ENCODE measurements at regions not wholly inside any gene's neighbourhood (a gene's known extent, or its start where the extent isn't known, plus 50 kb on each side); places are given as distances from the start of the nearest gene placed in this dataset.

- no peak overlapping the region for H2AFZ ChIP-seq (ENCODE audit: low read length, unreplicated experiment)
Observed at GRCh38 chr11:119786431-119787073, 57.6 kb upstream of the NECTIN1 start.

GRCh38 chr11:119785131-119785530, 56.1 kb upstream of the NECTIN1 start:
- Histone ChIP-seq H3K27ac (ENCODE audit: low read depth, low read length) (no peak overlapping the region), H3K79me2 (ENCODE audit: control insufficient read depth, insufficient read depth, low read length, unreplicated experiment) (no peaks in the 10 kb centered on the region), H3K4me1 (ENCODE audit: control insufficient read depth, insufficient read depth, low read length, unreplicated experiment) (no peaks in the 10 kb centered on the region), H2AFZ (ENCODE audit: low read length, unreplicated experiment) (no peak overlapping the region), H3K4me3 (ENCODE audit: low read depth, low read length) (no peak overlapping the region), H3K27me3 (ENCODE audit: insufficient read depth, low read length) (peaks cover 24% of the 10 kb centered on the region), H3K36me3 (ENCODE audit: insufficient read depth, low read length) (no peaks in the 10 kb centered on the region)

More at GRCh38 chr11:119786431-119787073, 57.6 kb upstream of the NECTIN1 start:
- no peak overlapping the region for H3K4me3 ChIP-seq (ENCODE audit: low read depth, low read length)
- peaks cover 24% of the 10 kb centered on the region; the same call in 1 of the 2 replicates for H3K27me3 ChIP-seq (ENCODE audit: insufficient read depth, low read length)
- no peak overlapping the region for H3K27ac ChIP-seq (ENCODE audit: low read depth, low read length)
- H3K79me2 ChIP-seq (ENCODE audit: control insufficient read depth, insufficient read depth, low read length, unreplicated experiment): no peaks in the 10 kb centered on the region
- H3K36me3 ChIP-seq (ENCODE audit: insufficient read depth, low read length): no peaks in the 10 kb centered on the region
- H3K4me1 ChIP-seq (ENCODE audit: control insufficient read depth, insufficient read depth, low read length, unreplicated experiment): no peaks in the 10 kb centered on the region

GRCh38 chr11:119784421-119784820, 55.4 kb upstream of the NECTIN1 start:
- Histone ChIP-seq H3K27me3 (ENCODE audit: insufficient read depth, low read length) (peaks cover 29% of the 10 kb centered on the region), H3K27ac (ENCODE audit: low read depth, low read length) (no peak overlapping the region), H2AFZ (ENCODE audit: low read length, unreplicated experiment) (no peak overlapping the region), H3K4me3 (ENCODE audit: low read depth, low read length) (no peak overlapping the region), H3K36me3 (ENCODE audit: insufficient read depth, low read length) (no peaks in the 10 kb centered on the region), H3K4me1 (ENCODE audit: control insufficient read depth, insufficient read depth, low read length, unreplicated experiment) (no peaks in the 10 kb centered on the region), H3K79me2 (ENCODE audit: control insufficient read depth, insufficient read depth, low read length, unreplicated experiment) (no peaks in the 10 kb centered on the region)

GRCh38 chr11:119783466-119784400, 54.7 kb upstream of the NECTIN1 start:
- Histone ChIP-seq H2AFZ (ENCODE audit: low read length, unreplicated experiment) (no peak overlapping the region), H3K4me3 (ENCODE audit: low read depth, low read length) (no peak overlapping the region), H3K79me2 (ENCODE audit: control insufficient read depth, insufficient read depth, low read length, unreplicated experiment) (no peaks in the 10 kb centered on the region), H3K36me3 (ENCODE audit: insufficient read depth, low read length) (no peaks in the 10 kb centered on the region), H3K4me1 (ENCODE audit: control insufficient read depth, insufficient read depth, low read length, unreplicated experiment) (no peaks in the 10 kb centered on the region), H3K27ac (ENCODE audit: low read depth, low read length) (no peak overlapping the region), H3K27me3 (ENCODE audit: insufficient read depth, low read length) (peaks cover 30% of the 10 kb centered on the region)

- Histone ChIP-seq H3K27me3 (ENCODE audit: insufficient read depth, low read length) (peaks cover 34% of the 10 kb centered on the region), H3K36me3 (ENCODE audit: insufficient read depth, low read length) (no peaks in the 10 kb centered on the region), H3K4me3 (ENCODE audit: low read depth, low read length) (no peak overlapping the region), H3K27ac (ENCODE audit: low read depth, low read length) (no peak overlapping the region), H3K79me2 (ENCODE audit: control insufficient read depth, insufficient read depth, low read length, unreplicated experiment) (no peaks in the 10 kb centered on the region), H3K4me1 (ENCODE audit: control insufficient read depth, insufficient read depth, low read length, unreplicated experiment) (no peaks in the 10 kb centered on the region), H2AFZ (ENCODE audit: low read length, unreplicated experiment) (no peak overlapping the region)
Observed at GRCh38 chr11:119782739-119783072, 53.7 kb upstream of the NECTIN1 start.

- Histone ChIP-seq H3K4me3 (ENCODE audit: low read depth, low read length) (no peak overlapping the region), H3K4me1 (ENCODE audit: control insufficient read depth, insufficient read depth, low read length, unreplicated experiment) (no peaks in the 10 kb centered on the region), H2AFZ (ENCODE audit: low read length, unreplicated experiment) (no peak overlapping the region), H3K79me2 (ENCODE audit: control insufficient read depth, insufficient read depth, low read length, unreplicated experiment) (no peaks in the 10 kb centered on the region), H3K27me3 (ENCODE audit: insufficient read depth, low read length) (peaks cover 40% of the 10 kb centered on the region), H3K36me3 (ENCODE audit: insufficient read depth, low read length) (no peaks in the 10 kb centered on the region), H3K27ac (ENCODE audit: low read depth, low read length) (no peak overlapping the region)
Observed at GRCh38 chr11:119782006-119782738, 53.2 kb upstream of the NECTIN1 start.

- Histone ChIP-seq H3K27me3 (ENCODE audit: insufficient read depth, low read length) (peaks cover 58% of the 10 kb centered on the region), H3K79me2 (ENCODE audit: control insufficient read depth, insufficient read depth, low read length, unreplicated experiment) (no peaks in the 10 kb centered on the region), H3K4me3 (ENCODE audit: low read depth, low read length) (no peak overlapping the region), H2AFZ (ENCODE audit: low read length, unreplicated experiment) (no peak overlapping the region), H3K27ac (ENCODE audit: low read depth, low read length) (no peak overlapping the region), H3K36me3 (ENCODE audit: insufficient read depth, low read length) (no peaks in the 10 kb centered on the region), H3K4me1 (ENCODE audit: control insufficient read depth, insufficient read depth, low read length, unreplicated experiment) (no peaks in the 10 kb centered on the region)
Observed at GRCh38 chr11:119780222-119780953, 51.4 kb upstream of the NECTIN1 start.

GRCh38 chr11:119779195-119780071, 50.4 kb upstream of the NECTIN1 start:
- H3K79me2 ChIP-seq (ENCODE audit: control insufficient read depth, insufficient read depth, low read length, unreplicated experiment): no peaks in the 10 kb centered on the region
- no peak overlapping the region for H3K4me3 ChIP-seq (ENCODE audit: low read depth, low read length)
- H3K36me3 ChIP-seq (ENCODE audit: insufficient read depth, low read length): no peaks in the 10 kb centered on the region
- H3K27me3 ChIP-seq (ENCODE audit: insufficient read depth, low read length): peaks cover 61% of the 10 kb centered on the region
- H3K27ac ChIP-seq (ENCODE audit: low read depth, low read length): no peak overlapping the region
- no peaks in the 10 kb centered on the region for H3K4me1 ChIP-seq (ENCODE audit: control insufficient read depth, insufficient read depth, low read length, unreplicated experiment)
- no peak overlapping the region for H2AFZ ChIP-seq (ENCODE audit: low read length, unreplicated experiment)

Measured in ACC112 (cell line).